WTC11 (cell line): ENCODE measurements at regions not wholly inside any gene's neighbourhood (a gene's known extent, or its start where the extent isn't known, plus 50 kb on each side); places are given as distances from the start of the nearest gene placed in this dataset.

Experiments
- ATF3 ChIP-seq: sonication (generic); formaldehyde crosslinking; conservative IDR thresholded peaks from 2 replicates; pipeline ENCODE4 v1.8.1; 2022; ENCODE audit warnings: mild to moderate bottlenecking, missing genetic modification reagents
- CTCF ChIP-seq: fragments of 200-600 bp; IDR thresholded peaks from 2 replicates; pipeline ENCODE4 v1.8.0; 2022; ENCODE audit warnings: antibody characterized with exemption
- E2F4 ChIP-seq: sonication (generic); formaldehyde crosslinking; IDR thresholded peaks from 2 replicates; pipeline ENCODE4 v1.8.1; 2022; ENCODE audit warnings: low read depth, mild to moderate bottlenecking, moderate library complexity, missing genetic modification reagents, borderline replicate concordance
- NR3C1 ChIP-seq: sonication (generic); formaldehyde crosslinking; conservative IDR thresholded peaks from 2 replicates; pipeline ENCODE4 v1.8.1; 2023; ENCODE audit warnings: low read depth, mild to moderate bottlenecking, missing genetic modification reagents
- RELA ChIP-seq: sonication (generic); formaldehyde crosslinking; IDR thresholded peaks from 2 replicates; pipeline ENCODE4 v1.8.1; 2022; ENCODE audit warnings: missing genetic modification reagents, mild to moderate bottlenecking, borderline replicate concordance
- USF1 ChIP-seq: sonication (generic); formaldehyde crosslinking; IDR thresholded peaks from 2 replicates; pipeline ENCODE4 v1.8.0; 2022; ENCODE audit warnings: mild to moderate bottlenecking, missing genetic modification reagents
- ZNF416 ChIP-seq: fragments of 250-450 bp; sonication (Bioruptor Pico); IDR thresholded peaks from 2 replicates; pipeline ENCODE4 v1.9.0; 2021; ENCODE audit warnings: mild to moderate bottlenecking, inconsistent platforms
- ZNF512 ChIP-seq: sonication (generic); formaldehyde crosslinking; IDR thresholded peaks from 2 replicates; pipeline ENCODE4 v1.8.1; 2022; ENCODE audit warnings: missing genetic modification reagents, borderline replicate concordance

- TF ChIP-seq ATF3 (CRISPR knock-in tag) (no peak), CTCF (no peak), ZNF512 (no peak), RELA (no peak), USF1 (CRISPR knock-in tag) (no peak), E2F4 (CRISPR knock-in tag) (no peak), NR3C1 (no peak), ZNF416 (CRISPR knock-in tag) (no peak)
Measured at GRCh38 chr11:130738611-130739010, 177.7 kb downstream of the SNX19 start.
